ENCODE measurements at regions not wholly inside any gene's neighbourhood (a gene's known extent, or its start where the extent isn't known, plus 50 kb on each side); places are given as distances from the start of the nearest gene placed in this dataset.

DNA sequence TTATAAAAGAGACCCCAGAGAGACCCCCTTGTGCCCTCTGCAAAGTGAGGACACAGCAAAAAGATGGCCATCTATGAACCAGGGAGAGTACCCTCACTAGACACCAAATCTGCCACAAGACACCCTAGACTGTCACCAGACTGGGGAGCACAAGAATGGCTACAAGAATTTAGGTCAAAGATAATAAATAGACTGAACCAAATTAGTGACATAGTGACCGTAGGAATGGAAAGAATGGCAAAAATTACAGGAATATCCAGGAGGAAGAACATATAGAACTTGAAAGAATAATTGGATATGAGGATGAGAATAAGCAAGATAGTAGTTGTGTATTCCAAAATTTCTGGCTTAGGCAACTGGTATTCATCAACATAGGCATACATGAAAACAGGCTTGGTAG lies 235.0 kb downstream of the NNT start:
- no peaks in the 10 kb centered on the region for H3K36me3 Mint-ChIP-seq
- H3K9ac ChIP-seq (ENCODE audit: insufficient read depth, low read length, poor library complexity, severe bottlenecking): no peak overlapping the region
- no peaks in the 10 kb centered on the region for H3K79me2 ChIP-seq (ENCODE audit: insufficient read depth, low read length)
- no peak overlapping the region for H3K4me3 Mint-ChIP-seq
- TF ChIP-seq, protein P1, sequence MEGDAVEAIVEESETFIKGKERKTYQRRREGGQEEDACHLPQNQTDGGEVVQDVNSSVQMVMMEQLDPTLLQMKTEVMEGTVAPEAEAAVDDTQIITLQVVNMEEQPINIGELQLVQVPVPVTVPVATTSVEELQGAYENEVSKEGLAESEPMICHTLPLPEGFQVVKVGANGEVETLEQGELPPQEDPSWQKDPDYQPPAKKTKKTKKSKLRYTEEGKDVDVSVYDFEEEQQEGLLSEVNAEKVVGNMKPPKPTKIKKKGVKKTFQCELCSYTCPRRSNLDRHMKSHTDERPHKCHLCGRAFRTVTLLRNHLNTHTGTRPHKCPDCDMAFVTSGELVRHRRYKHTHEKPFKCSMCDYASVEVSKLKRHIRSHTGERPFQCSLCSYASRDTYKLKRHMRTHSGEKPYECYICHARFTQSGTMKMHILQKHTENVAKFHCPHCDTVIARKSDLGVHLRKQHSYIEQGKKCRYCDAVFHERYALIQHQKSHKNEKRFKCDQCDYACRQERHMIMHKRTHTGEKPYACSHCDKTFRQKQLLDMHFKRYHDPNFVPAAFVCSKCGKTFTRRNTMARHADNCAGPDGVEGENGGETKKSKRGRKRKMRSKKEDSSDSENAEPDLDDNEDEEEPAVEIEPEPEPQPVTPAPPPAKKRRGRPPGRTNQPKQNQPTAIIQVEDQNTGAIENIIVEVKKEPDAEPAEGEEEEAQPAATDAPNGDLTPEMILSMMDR (IDR thresholded peaks at IDR 0.05): no peak
- no peak overlapping the region for H3K27ac ChIP-seq (ENCODE audit: low read depth in 1 of 2, low read length in 2 of 2)
- H4K20me1 ChIP-seq (ENCODE audit: insufficient read depth, low read length): no peaks in the 10 kb centered on the region
- no peaks in the 10 kb centered on the region for H3K9me3 ChIP-seq (replicated peaks in 1 of 2; ENCODE audit: control insufficient read depth in 1 of 2, insufficient read depth in 1 of 2, low read length in 2 of 2)
- 100% methylated on average over 1 of the region's 1 CpG for WGBS (ENCODE audit: insufficient coverage)
- H3K4me1 Mint-ChIP-seq: no peaks in the 10 kb centered on the region
- H3K9me3 Mint-ChIP-seq: peaks cover 0 to 5% (median 2%) of the 10 kb centered on the region in 7 donors
- H3K4me1 ChIP-seq (ENCODE audit: control insufficient read depth in 1 of 2, insufficient read depth in 2 of 2, low read length in 2 of 2): no peaks in the 10 kb centered on the region
- H3K27me3 Mint-ChIP-seq (ENCODE audit: low read depth in 3 of 3): no peaks in the 10 kb centered on the region
- H3K4me2 ChIP-seq (replicated peaks; ENCODE audit: extremely low read depth, low read length, poor library complexity, severe bottlenecking): no peak overlapping the region
- no peaks in the 10 kb centered on the region for H3K36me3 ChIP-seq (replicated peaks in 1 of 2; ENCODE audit: control insufficient read depth in 1 of 2, insufficient read depth in 2 of 2, low read length in 2 of 2)
- H3K4me3 ChIP-seq (replicated peaks in 1 of 3; ENCODE audit: low read depth in 2 of 3, low read length in 3 of 3): no peak overlapping the region
- DNase-seq: no peak
- intact Hi-C loops (cut with micrococcal nuclease): no loop called here
- no peak overlapping the region for H3K27ac Mint-ChIP-seq
- no peak overlapping the region for H2AFZ ChIP-seq (ENCODE audit: insufficient read depth, low read depth, low read length, poor library complexity, severe bottlenecking)
- no peaks in the 10 kb centered on the region for H3K27me3 ChIP-seq (ENCODE audit: control insufficient read depth in 2 of 2, insufficient read depth in 2 of 2, low read length in 2 of 2)

DNA sequence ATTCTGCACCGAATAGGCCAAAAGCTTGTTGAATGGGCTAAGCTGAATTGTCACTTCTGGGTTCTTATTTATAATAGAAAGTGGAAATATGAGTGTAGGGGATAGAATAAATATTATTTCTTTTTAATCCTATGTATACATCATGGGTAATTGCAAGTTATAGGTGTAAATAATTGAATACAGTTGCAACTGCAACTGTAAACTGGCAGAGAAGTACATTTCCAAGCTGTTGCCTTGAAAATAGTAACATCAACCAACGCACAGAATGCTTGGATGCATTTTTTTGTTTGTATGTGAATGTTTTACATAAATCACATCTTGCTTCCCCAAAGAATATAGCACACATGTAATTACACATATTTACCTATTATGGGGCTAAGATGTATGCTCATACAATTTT lies 234.1 kb downstream of the NNT start:
- Histone ChIP-seq H3K9ac (ENCODE audit: insufficient read depth, low read length, poor library complexity, severe bottlenecking) (no peak overlapping the region), H4K20me1 (ENCODE audit: insufficient read depth, low read length) (no peaks in the 10 kb centered on the region), H2AFZ (ENCODE audit: insufficient read depth, low read depth, low read length, poor library complexity, severe bottlenecking) (no peak overlapping the region), H3K36me3 (replicated peaks in 1 of 2; ENCODE audit: control insufficient read depth in 1 of 2, insufficient read depth in 2 of 2, low read length in 2 of 2) (no peaks in the 10 kb centered on the region), H3K27ac (ENCODE audit: low read depth in 1 of 2, low read length in 2 of 2) (no peak overlapping the region), H3K4me2 (replicated peaks; ENCODE audit: extremely low read depth, low read length, poor library complexity, severe bottlenecking) (no peak overlapping the region), H3K9me3 (replicated peaks in 1 of 2; ENCODE audit: control insufficient read depth in 1 of 2, insufficient read depth in 1 of 2, low read length in 2 of 2) (no peaks in the 10 kb centered on the region), H3K79me2 (ENCODE audit: insufficient read depth, low read length) (no peaks in the 10 kb centered on the region), H3K27me3 (ENCODE audit: control insufficient read depth in 2 of 2, insufficient read depth in 2 of 2, low read length in 2 of 2) (no peaks in the 10 kb centered on the region), H3K4me3 (replicated peaks in 1 of 3; ENCODE audit: low read depth in 2 of 3, low read length in 3 of 3) (no peak overlapping the region), H3K4me1 (ENCODE audit: control insufficient read depth in 1 of 2, insufficient read depth in 2 of 2, low read length in 2 of 2) (no peaks in the 10 kb centered on the region)
- no peaks in the 10 kb centered on the region for H3K36me3 Mint-ChIP-seq
- H3K4me3 Mint-ChIP-seq: no peak overlapping the region
- TF ChIP-seq, protein P1 (IDR thresholded peaks at IDR 0.05): no peak
- no peak for DNase-seq
- no CpG with 5 or more reads among the region's 2 CpGs for WGBS (ENCODE audit: insufficient coverage)
- H3K9me3 Mint-ChIP-seq: peaks cover 0 to 5% (median 3%) of the 10 kb centered on the region in 7 donors
- intact Hi-C loops (cut with micrococcal nuclease): no loop called here
- H3K27me3 Mint-ChIP-seq (ENCODE audit: low read depth in 3 of 3): no peaks in the 10 kb centered on the region
- H3K4me1 Mint-ChIP-seq: no peaks in the 10 kb centered on the region
- H3K27ac Mint-ChIP-seq: no peak overlapping the region
